HEK293T (cell line): ENCODE measurements at regions not wholly inside any gene's neighbourhood (a gene's known extent, or its start where the extent isn't known, plus 50 kb on each side); places are given as distances from the start of the nearest gene placed in this dataset.

Source experiments
- CTCF ChIA-PET: fragments of 350-600 bp; formaldehyde crosslinking; extraction: SDS; loops from one replicate; lab custom pipeline; 2021; ENCODE audit warnings: antibody characterized with exemption, inconsistent platforms; lab: Yijun Ruan, JAX
- POLR2A ChIA-PET: fragments of 350-600 bp; formaldehyde crosslinking; extraction: SDS; loops from one replicate; lab custom pipeline; 2020; ENCODE audit warnings: antibody characterized with exemption, inconsistent platforms; lab: Yijun Ruan, JAX
- DNase-seq: peaks from one replicate; pipeline ENCODE4 v3.0.0; 2012; ENCODE audit warnings: mixed read lengths; ENCODE audit errors: extremely low spot score
- ARNT ChIP-seq: fragments of 450-650 bp; IDR thresholded peaks from 2 replicates; pipeline ENCODE4 v1.6.1; 2017; ENCODE audit warnings: mild to moderate bottlenecking
- BHLHE40 ChIP-seq: fragments of 450-650 bp; IDR thresholded peaks from 2 replicates; pipeline ENCODE4 v1.6.1; 2016; ENCODE audit warnings: mild to moderate bottlenecking, moderate library complexity, borderline replicate concordance
- CTBP1 ChIP-seq: fragments of 450-650 bp; IDR thresholded peaks from 2 replicates; pipeline ENCODE4 v1.6.1; 2016; ENCODE audit warnings: borderline replicate concordance
- ELF4 ChIP-seq: fragments of 450-650 bp; IDR thresholded peaks from 2 replicates; pipeline ENCODE4 v1.6.1; 2017; ENCODE audit warnings: antibody characterized with exemption
- FOXA1 ChIP-seq: fragments of 450-650 bp; IDR thresholded peaks from 2 replicates; pipeline ENCODE4 v1.6.1; 2016; ENCODE audit warnings: mild to moderate bottlenecking
- FOXK2 ChIP-seq: fragments of 450-650 bp; IDR thresholded peaks from 2 replicates; pipeline ENCODE4 v1.6.1; 2016; ENCODE audit warnings: mild to moderate bottlenecking
- FOXM1 ChIP-seq: fragments of 450-650 bp; IDR thresholded peaks from 2 replicates; pipeline ENCODE4 v1.6.1; 2017; ENCODE audit warnings: mild to moderate bottlenecking, borderline replicate concordance
- HDGF ChIP-seq: fragments of 450-650 bp; IDR thresholded peaks from 2 replicates; pipeline ENCODE4 v1.6.1; 2017; ENCODE audit warnings: antibody characterized with exemption, borderline replicate concordance
- L3MBTL2 ChIP-seq: fragments of 450-650 bp; conservative IDR thresholded peaks from 2 replicates; pipeline ENCODE4 v1.6.1; 2016; ENCODE audit warnings: mild to moderate bottlenecking
- LEF1 ChIP-seq: fragments of 450-650 bp; IDR thresholded peaks from 2 replicates; pipeline ENCODE4 v1.6.1; 2017; ENCODE audit warnings: mild to moderate bottlenecking, borderline replicate concordance
- NFRKB ChIP-seq: fragments of 450-650 bp; IDR thresholded peaks from 2 replicates; pipeline ENCODE4 v1.6.1; 2016; ENCODE audit warnings: mild to moderate bottlenecking, moderate library complexity
- PKNOX1 ChIP-seq: fragments of 450-650 bp; IDR thresholded peaks from 2 replicates; pipeline ENCODE4 v1.6.1; 2016
- SP1 ChIP-seq: fragments of 450-650 bp; IDR thresholded peaks from 2 replicates; pipeline ENCODE4 v1.6.1; 2017
- SUZ12 ChIP-seq: fragments of 450-650 bp; IDR thresholded peaks from 2 replicates; pipeline ENCODE4 v1.6.1; 2016; ENCODE audit warnings: mild to moderate bottlenecking
- TARDBP ChIP-seq: fragments of 450-650 bp; IDR thresholded peaks from 2 replicates; pipeline ENCODE4 v1.6.1; 2016
- ZNF384 ChIP-seq: fragments of 450-650 bp; IDR thresholded peaks from 2 replicates; pipeline ENCODE4 v1.6.1; 2016

- TF ChIP-seq FOXK2: no peak
- TF ChIP-seq PKNOX1: peak; percentile 56
- ChIA-PET POLR2A (no interaction called here), CTCF (interaction anchor here (1.0 kb wide), 1 partner anchor 22 kb away, joined by 7 read pairs; no protein-coding TSS in a partner anchor)
- no peak for DNase-seq
These were observed 1220.2 kb upstream of the ACVR2A start for GRCh38 chr2:146624430-146625160.

GRCh38 chr2:146623771-146624170, 1221.1 kb upstream of the ACVR2A start:
- ChIA-PET CTCF (no interaction called here), POLR2A (no interaction called here)
- DNase-seq: no peak
- TF ChIP-seq BHLHE40 (no peak), ZNF384 (no peak), TARDBP (no peak), FOXM1 (no peak), LEF1 (no peak)

- ChIA-PET CTCF (no interaction called here), POLR2A (no interaction called here)
- TF ChIP-seq LEF1 (no peak), SUZ12 (no peak), FOXM1 (no peak), ARNT (no peak), L3MBTL2 (no peak), ELF4 (no peak), TARDBP (no peak), FOXK2 (no peak), SP1 (no peak), CTBP1 (no peak), PKNOX1 (no peak), ZNF384 (no peak), HDGF (no peak)
- no peak for DNase-seq
These were observed 1223.2 kb upstream of the ACVR2A start for GRCh38 chr2:146621656-146622055.

GRCh38 chr2:146615778-146616177, 1229.1 kb upstream of the ACVR2A start:
- CTCF ChIA-PET: no interaction called here
- POLR2A ChIA-PET: no interaction called here
- no peak for DNase-seq
- no peak for TF ChIP-seq LEF1
- TF ChIP-seq HDGF: no peak
- no peak for TF ChIP-seq L3MBTL2
- no peak for TF ChIP-seq FOXM1
- TF ChIP-seq ARNT: no peak
- no peak for TF ChIP-seq TARDBP

- CTCF ChIA-PET: no interaction called here
- POLR2A ChIA-PET: no interaction called here
- no peak for DNase-seq
- TF ChIP-seq PKNOX1: no peak
- TF ChIP-seq FOXA1: no peak
- TF ChIP-seq NFRKB: no peak
These were observed 1236.3 kb upstream of the ACVR2A start for GRCh38 chr2:146608490-146608889.

GRCh38 chr2:146604521-146604920, 1240.3 kb upstream of the ACVR2A start:
- TF ChIP-seq HDGF (no peak), SUZ12 (no peak), BHLHE40 (no peak), FOXM1 (no peak), SP1 (no peak), CTBP1 (no peak), PKNOX1 (no peak), ARNT (no peak), ELF4 (no peak), ZNF384 (no peak)
- no peak for DNase-seq
- POLR2A ChIA-PET: no interaction called here
- CTCF ChIA-PET: no interaction called here

GRCh38 chr2:146602856-146603255, 1242.0 kb upstream of the ACVR2A start:
- CTCF ChIA-PET: interaction anchor here (0.7 kb wide), 1 partner anchor 22 kb away, joined by 7 read pairs; no protein-coding TSS in a partner anchor
- TF ChIP-seq FOXK2 (no peak), HDGF (no peak), SUZ12 (no peak), LEF1 (no peak), BHLHE40 (no peak), ELF4 (no peak), NFRKB (no peak)
- no peak for DNase-seq
- POLR2A ChIA-PET: no interaction called here
